ENCODE measurements at regions not wholly inside any gene's neighbourhood (a gene's known extent, or its start where the extent isn't known, plus 50 kb on each side); places are given as distances from the start of the nearest gene placed in this dataset.
A peak's percentile ranks its signal among the peaks of the same experiment; 100 is the strongest.

GRCh38 chr9:69967344-69967743 lies 76.3 kb upstream of the MAMDC2 start:
- H4K91ac ChIP-seq (ENCODE audit: insufficient read depth, low read depth, low read length) = no peak overlapping the region
- WGBS, 2 experiments (ENCODE audit: extremely low coverage in 2 of 2, insufficient read length in 1 of 2) = no CpG with 5 or more reads among the region's 1 CpG

More at GRCh38 chr9:69967344-69967743, 76.3 kb upstream of the MAMDC2 start:
- H3K4ac ChIP-seq (ENCODE audit: low read depth, low read length) = no peak overlapping the region
- H3K9me3 ChIP-seq (ENCODE audit: control insufficient read depth, insufficient read depth, low read length) = no peaks in the 10 kb centered on the region
- H3K14ac ChIP-seq (replicated peaks; ENCODE audit: low read depth, low read length) = peak overlapping the region; percentile 41; the same call in 1 of the 2 replicates
- no peak overlapping the region for H3K4me3 ChIP-seq (ENCODE audit: insufficient read depth, low read depth, low read length)
- intact Hi-C loops (cut with micrococcal nuclease) (no loop called here), dilution Hi-C loops (cut with HindIII; ENCODE audit: low sequenced_read_pairs, unreplicated experiment) (no loop called here), in situ Hi-C loops (cut with MboI; ENCODE audit: low sequenced_read_pairs) (loop anchor here (25.0 kb wide), 1 partner anchor 645 kb away; no protein-coding TSS in a partner anchor)
- BruUV-seq (replicated peaks) = no TSS peak
- DNase-seq (no peak), ATAC-seq (ENCODE audit: low read depth) (no peak)
- H3K18ac ChIP-seq (ENCODE audit: low read depth, low read length) = no peak overlapping the region
- no peaks in the 10 kb centered on the region for H3K27me3 ChIP-seq (ENCODE audit: control insufficient read depth, insufficient read depth, low read length)
- no peak overlapping the region for H4K5ac ChIP-seq (ENCODE audit: low read depth, low read length)
- no peak overlapping the region for H3K4me2 ChIP-seq (ENCODE audit: low read depth, low read length)
- no peaks in the 10 kb centered on the region for H3K36me3 ChIP-seq (ENCODE audit: control insufficient read depth, insufficient read depth, low read length)
- H2BK20ac ChIP-seq (ENCODE audit: low read depth, low read length) = peak overlapping the region; percentile 35; the same call in 1 of the 2 replicates
- POLR2A ChIA-PET (ENCODE audit: unreplicated experiment) = interaction anchor here (0.8 kb wide), 1 partner anchor 9 kb away, joined by 14 read pairs; no protein-coding TSS in a partner anchor
- H3K56ac ChIP-seq (ENCODE audit: extremely low read depth, insufficient read depth, low read length) = no peak overlapping the region
- H3K4me1 ChIP-seq (ENCODE audit: control insufficient read depth, insufficient read depth, low read length) = peaks cover 2% of the 10 kb centered on the region; the same call in 1 of the 2 replicates
- H2BK15ac ChIP-seq (ENCODE audit: low read depth, low read length) = no peak overlapping the region; the same call in 2 of the 3 replicates
- H4K20me1 ChIP-seq (ENCODE audit: insufficient read depth, low read length) = no peaks in the 10 kb centered on the region
- H2AK9ac ChIP-seq (replicated peaks; ENCODE audit: low read depth, low read length, poor library complexity) = no peak overlapping the region
- no peak overlapping the region for H2AFZ ChIP-seq (replicated peaks; ENCODE audit: low read length, poor library complexity)
- TF ChIP-seq POLR2A (IDR thresholded peaks at IDR 0.05; ENCODE audit: low read depth, low read length) (no peak), CEBPB (IDR thresholded peaks at IDR 0.05; ENCODE audit: low read depth, low read length) (no peak), RAD21 (IDR thresholded peaks at IDR 0.05; ENCODE audit: low read length) (no peak), CHD1 (IDR thresholded peaks at IDR 0.05; ENCODE audit: low read depth, low read length) (no peak), BHLHE40 (IDR thresholded peaks at IDR 0.05; ENCODE audit: low read depth, low read length) (no peak), MAFK (IDR thresholded peaks at IDR 0.05; ENCODE audit: low read depth, low read length) (no peak), ELK1 (IDR thresholded peaks at IDR 0.05; ENCODE audit: borderline replicate concordance, low read depth, low read length) (no peak), NFE2L2 (IDR thresholded peaks at IDR 0.05; ENCODE audit: low read depth, low read length) (no peak), SMC3 (IDR thresholded peaks at IDR 0.05; ENCODE audit: low read depth, low read length) (no peak), FOS (IDR thresholded peaks at IDR 0.05; ENCODE audit: low read depth, low read length) (no peak), RCOR1 (IDR thresholded peaks at IDR 0.05; ENCODE audit: insufficient replicate concordance, low read length) (no peak), MAZ (IDR thresholded peaks at IDR 0.05; ENCODE audit: borderline replicate concordance, low read depth, low read length) (no peak), MXI1 (IDR thresholded peaks at IDR 0.05; ENCODE audit: borderline replicate concordance, low read depth, low read length) (no peak), RFX5 (IDR thresholded peaks at IDR 0.05; ENCODE audit: low read depth, low read length) (no peak)
- TF ChIP-seq, protein P1, sequence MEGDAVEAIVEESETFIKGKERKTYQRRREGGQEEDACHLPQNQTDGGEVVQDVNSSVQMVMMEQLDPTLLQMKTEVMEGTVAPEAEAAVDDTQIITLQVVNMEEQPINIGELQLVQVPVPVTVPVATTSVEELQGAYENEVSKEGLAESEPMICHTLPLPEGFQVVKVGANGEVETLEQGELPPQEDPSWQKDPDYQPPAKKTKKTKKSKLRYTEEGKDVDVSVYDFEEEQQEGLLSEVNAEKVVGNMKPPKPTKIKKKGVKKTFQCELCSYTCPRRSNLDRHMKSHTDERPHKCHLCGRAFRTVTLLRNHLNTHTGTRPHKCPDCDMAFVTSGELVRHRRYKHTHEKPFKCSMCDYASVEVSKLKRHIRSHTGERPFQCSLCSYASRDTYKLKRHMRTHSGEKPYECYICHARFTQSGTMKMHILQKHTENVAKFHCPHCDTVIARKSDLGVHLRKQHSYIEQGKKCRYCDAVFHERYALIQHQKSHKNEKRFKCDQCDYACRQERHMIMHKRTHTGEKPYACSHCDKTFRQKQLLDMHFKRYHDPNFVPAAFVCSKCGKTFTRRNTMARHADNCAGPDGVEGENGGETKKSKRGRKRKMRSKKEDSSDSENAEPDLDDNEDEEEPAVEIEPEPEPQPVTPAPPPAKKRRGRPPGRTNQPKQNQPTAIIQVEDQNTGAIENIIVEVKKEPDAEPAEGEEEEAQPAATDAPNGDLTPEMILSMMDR (conservative IDR thresholded peaks at IDR 0.05; ENCODE audit: low read depth, low read length) = no peak
- TF ChIP-seq, protein P2, sequence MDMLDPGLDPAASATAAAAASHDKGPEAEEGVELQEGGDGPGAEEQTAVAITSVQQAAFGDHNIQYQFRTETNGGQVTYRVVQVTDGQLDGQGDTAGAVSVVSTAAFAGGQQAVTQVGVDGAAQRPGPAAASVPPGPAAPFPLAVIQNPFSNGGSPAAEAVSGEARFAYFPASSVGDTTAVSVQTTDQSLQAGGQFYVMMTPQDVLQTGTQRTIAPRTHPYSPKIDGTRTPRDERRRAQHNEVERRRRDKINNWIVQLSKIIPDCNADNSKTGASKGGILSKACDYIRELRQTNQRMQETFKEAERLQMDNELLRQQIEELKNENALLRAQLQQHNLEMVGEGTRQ (IDR thresholded peaks at IDR 0.05; ENCODE audit: low read depth, low read length) = no peak
- H3K9ac ChIP-seq (ENCODE audit: low read depth, low read length) = no peak overlapping the region
- H2BK5ac ChIP-seq (ENCODE audit: low read depth, low read length, poor library complexity, severe bottlenecking) = no peak overlapping the region
- CTCF ChIA-PET = interaction anchor here (1.0 to 1.6 kb wide), 2 partner anchors 9 to 10 kb away, joined by 3 to 4 read pairs; no protein-coding TSS in a partner anchor
- H2AK5ac ChIP-seq (ENCODE audit: low read depth, low read length) = no peak overlapping the region
- H3K79me1 ChIP-seq (ENCODE audit: low read depth in 1 of 2, low read length in 2 of 2) = no peaks in the 10 kb centered on the region
- H3K9me1 ChIP-seq (ENCODE audit: insufficient read depth, low read length) = peaks cover 6% of the 10 kb centered on the region
- H4K8ac ChIP-seq (ENCODE audit: low read depth in 2 of 2, low read length in 2 of 2) = no peak overlapping the region
- peak overlapping the region; percentile 36; the same call in 1 of the 2 replicates for H2BK120ac ChIP-seq (ENCODE audit: low read depth, low read length)
- H3K23ac ChIP-seq (ENCODE audit: low read depth, low read length) = no peak overlapping the region
- H3K27ac ChIP-seq (ENCODE audit: insufficient read depth, low read length) = no peak overlapping the region
